GM19452 (cell line): ENCODE measurements at regions not wholly inside any gene's neighbourhood (a gene's known extent, or its start where the extent isn't known, plus 50 kb on each side); places are given as distances from the start of the nearest gene placed in this dataset.

Experiments used
- ATAC-seq: cut with Tn5 transposase; IDR thresholded peaks from one replicate; pipeline ENCODE4 v1.9.1; 2021; ENCODE audit not compliant: unreplicated experiment

- ATAC-seq = no peak
Measured at GRCh38 chr6:18335948-18336347, 51.2 kb upstream of the RNF144B start.

GRCh38 chr6:18334251-18334650, 52.9 kb upstream of the RNF144B start:
- no peak for ATAC-seq

GRCh38 chr6:18330548-18331081, 56.5 kb upstream of the RNF144B start:
- ATAC-seq = no peak

- no peak for ATAC-seq
Measured at GRCh38 chr6:18329776-18330175, 57.4 kb upstream of the RNF144B start.

GRCh38 chr6:18328540-18328939, 58.6 kb upstream of the RNF144B start:
- no peak for ATAC-seq

GRCh38 chr6:18328070-18328469, 59.1 kb upstream of the RNF144B start:
- no peak for ATAC-seq

- ATAC-seq = no peak
Measured at GRCh38 chr6:18327626-18328025, 59.5 kb upstream of the RNF144B start.

GRCh38 chr6:18326980-18327379, 60.2 kb upstream of the RNF144B start:
- no peak for ATAC-seq

GRCh38 chr6:18326001-18326400, 61.1 kb upstream of the RNF144B start:
- no peak for ATAC-seq

- no peak for ATAC-seq
Measured at GRCh38 chr6:18324706-18325042, 60.3 kb upstream of the DEK start.

GRCh38 chr6:18323935-18324705, 59.8 kb upstream of the DEK start:
- peak; percentile 60 for ATAC-seq

- ATAC-seq = no peak
Measured at GRCh38 chr6:18317850-18318249, 53.5 kb upstream of the DEK start.

GRCh38 chr6:18314317-18314997, 50.1 kb upstream of the DEK start:
- ATAC-seq = no peak
